SK-N-SH treated with all-trans-retinoic acid at 6 μM for 48 hours (cell line): ENCODE measurements at regions not wholly inside any gene's neighbourhood (a gene's known extent, or its start where the extent isn't known, plus 50 kb on each side); places are given as distances from the start of the nearest gene placed in this dataset.
A peak's percentile ranks its signal among the peaks of the same experiment; 100 is the strongest.
"Not testable (repeated sequence)": the region's sequence is repeated elsewhere in the genome, so short reads cannot be mapped to it uniquely, and the experiment has no call there.

ENCODE experiments used
- ATAC-seq: fragments of 200-7000 bp; cut with Tn5 transposase; 3 replicates; pipeline ENCODE4 v1.9.1; 2020; ENCODE audit warnings: mild to moderate bottlenecking, moderate library complexity
- ZNF70 ChIP-seq: fragments of 450-650 bp; formaldehyde crosslinking; IDR thresholded peaks from 2 replicates; pipeline ENCODE4 v1.5.0; 2020; ENCODE audit warnings: mild to moderate bottlenecking, moderate library complexity

DNA sequence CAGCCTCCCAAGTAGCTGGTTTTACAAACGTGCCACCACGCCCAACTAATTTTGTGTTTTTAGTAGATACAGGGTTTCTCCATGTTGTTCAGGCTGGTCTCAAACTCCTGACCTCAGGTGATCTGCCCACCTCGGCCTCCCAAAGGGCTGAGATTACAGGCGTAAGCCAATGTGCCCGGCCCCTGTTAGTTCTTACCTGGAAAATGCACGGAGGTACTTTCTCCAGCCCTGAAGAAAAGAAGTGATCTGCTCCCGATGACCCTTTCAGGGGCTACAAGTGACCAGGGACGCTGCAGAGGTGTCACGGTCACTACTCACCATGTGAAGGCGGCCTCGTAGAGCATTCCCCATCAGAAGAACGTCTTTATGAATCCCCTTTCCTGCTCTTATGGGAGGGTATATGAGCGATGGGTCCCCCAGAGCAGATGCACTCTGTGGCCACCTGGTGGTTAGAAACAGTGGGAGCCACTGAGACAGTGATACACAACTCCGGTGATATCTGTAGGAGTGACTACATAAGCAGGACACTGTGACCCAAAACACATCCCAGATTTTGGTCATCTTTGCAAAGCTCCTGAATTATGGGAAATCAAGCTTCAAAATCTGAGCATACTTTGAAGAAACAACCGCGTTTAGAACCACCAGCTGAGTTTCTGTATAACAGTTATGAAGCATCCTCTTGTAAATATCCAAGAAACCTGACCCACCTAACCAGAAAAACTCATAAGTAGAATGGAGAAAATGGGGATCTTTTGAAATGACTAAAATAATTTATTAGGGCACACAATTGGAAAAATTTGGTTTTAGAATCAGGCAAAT, 102.7 kb upstream of the NBPF11 start:
- TF ChIP-seq ZNF70 (CRISPR knock-in tag): peak; percentile 90
- TF ChIP-seq, all 23 proteins: peak for 1; not testable (repeated sequence) for 22
- peak; percentile 85 for ATAC-seq

DNA sequence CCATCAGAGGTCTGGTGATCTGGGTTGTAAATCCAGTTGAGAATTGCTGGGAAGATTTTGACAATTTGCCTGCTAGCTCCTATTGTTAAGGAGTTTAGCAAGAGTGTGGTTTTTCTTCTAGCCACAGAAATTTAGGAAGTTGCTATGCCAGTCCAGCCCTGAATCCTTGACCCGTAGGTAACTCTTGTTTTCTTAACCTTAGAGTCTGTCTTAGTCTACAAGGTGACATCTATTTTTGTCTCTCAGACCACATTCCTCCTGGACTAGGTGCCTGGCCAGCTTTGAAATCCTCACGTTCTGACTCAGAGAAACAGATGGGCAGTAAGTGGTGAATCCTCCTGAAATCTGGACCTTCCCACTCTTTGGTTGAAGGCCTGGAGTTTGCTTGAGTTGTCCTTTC, 101.7 kb upstream of the NBPF11 start:
- not testable (repeated sequence) for ATAC-seq

DNA sequence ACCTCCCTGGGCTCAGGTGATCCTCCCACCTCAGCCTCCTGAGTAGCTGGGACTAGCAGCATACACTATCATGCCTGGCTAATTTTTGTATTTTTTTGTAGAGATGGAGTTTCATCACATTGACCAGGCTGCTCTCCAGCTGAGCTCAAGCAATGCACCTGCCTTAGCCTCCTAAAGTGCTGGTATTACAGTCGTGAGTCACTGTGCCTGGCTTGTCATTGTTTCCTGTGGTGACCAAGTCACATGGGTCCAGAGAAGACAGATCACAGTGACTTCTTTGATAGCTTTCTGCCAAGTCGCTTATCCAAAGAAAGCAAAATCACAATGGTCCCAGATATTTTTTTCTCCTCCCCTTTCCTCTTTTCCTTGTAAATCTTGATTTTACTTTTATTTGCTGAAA, 96.7 kb upstream of the NBPF11 start:
- ATAC-seq: not testable (repeated sequence)

DNA sequence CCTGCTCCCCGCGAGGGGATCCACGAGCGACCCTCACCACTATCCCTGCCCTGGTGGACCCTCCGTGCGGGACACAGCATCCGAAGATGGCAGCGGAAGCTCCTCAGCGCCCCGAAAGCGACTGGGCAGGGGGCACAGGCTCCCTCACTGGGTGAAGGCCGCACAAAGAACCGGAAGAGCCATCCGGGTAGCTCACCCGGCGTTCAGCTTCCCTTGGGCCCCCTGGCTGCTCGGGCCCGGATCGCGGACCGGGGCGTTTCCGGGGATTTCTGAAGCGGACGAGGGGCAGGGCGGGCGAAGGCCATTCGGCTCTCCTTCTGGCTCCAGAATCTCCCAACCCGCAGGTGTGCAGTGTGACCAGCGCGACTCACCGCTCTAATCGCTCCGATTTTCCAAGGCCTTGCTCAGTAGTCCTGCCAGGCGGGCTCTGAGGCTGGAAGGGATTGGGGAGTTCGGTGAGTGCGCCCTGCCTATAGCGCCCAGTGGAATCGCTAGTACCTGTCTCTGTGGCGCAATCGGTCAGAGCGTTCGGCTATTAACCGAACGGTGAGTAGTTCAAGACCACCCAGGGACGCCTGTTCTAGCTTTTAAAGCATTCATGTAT, 94.3 kb upstream of the NBPF11 start:
- ATAC-seq: not testable (repeated sequence)

DNA sequence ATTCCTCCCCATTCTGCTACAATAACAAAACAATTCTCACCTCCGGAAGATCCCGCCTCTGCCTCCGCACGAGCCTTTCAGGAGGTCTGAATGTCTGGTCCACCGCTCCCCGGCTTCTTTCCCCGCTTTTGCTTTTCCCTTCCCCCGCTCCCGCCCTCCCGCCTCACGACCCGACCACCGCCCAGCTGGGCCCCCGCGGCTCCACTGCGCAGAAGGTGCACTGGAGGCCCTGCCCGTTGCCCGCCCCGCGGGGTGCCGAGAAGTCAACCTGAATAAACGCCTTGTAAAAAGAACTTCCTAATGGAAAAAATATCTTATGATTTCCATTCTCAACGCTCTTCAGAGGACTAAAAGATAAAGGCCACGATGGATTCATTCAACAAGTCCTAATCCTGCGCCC, 93.8 kb upstream of the NBPF11 start:
- ATAC-seq: not testable (repeated sequence)

- not testable (repeated sequence) for ATAC-seq
Measured at GRCh38 chr1:148245443-148245842, 93.4 kb upstream of the NBPF11 start.

DNA sequence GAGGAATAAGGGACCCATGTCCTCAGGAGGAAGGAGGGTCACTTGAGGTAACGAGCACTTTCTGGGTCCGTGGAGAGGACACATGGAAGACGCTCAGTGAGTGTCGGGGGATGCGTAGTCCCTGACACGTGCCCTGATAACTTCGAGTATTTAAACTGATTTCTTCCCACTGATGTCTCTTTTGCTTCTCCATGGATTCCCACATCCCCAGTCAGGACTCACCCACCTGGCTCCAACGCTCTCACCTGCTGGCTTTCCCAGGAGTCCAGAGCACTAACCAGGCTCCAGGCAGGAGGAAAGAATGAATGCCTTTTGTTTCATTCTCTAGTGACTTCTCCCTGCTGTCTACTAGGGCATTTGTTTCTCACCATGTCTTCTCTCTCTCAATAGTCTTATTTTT, 81.2 kb upstream of the NBPF11 start:
- ATAC-seq: not testable (repeated sequence)

GRCh38 chr1:148228846-148229245, 76.8 kb upstream of the NBPF11 start:
- not testable (repeated sequence) for ATAC-seq

DNA sequence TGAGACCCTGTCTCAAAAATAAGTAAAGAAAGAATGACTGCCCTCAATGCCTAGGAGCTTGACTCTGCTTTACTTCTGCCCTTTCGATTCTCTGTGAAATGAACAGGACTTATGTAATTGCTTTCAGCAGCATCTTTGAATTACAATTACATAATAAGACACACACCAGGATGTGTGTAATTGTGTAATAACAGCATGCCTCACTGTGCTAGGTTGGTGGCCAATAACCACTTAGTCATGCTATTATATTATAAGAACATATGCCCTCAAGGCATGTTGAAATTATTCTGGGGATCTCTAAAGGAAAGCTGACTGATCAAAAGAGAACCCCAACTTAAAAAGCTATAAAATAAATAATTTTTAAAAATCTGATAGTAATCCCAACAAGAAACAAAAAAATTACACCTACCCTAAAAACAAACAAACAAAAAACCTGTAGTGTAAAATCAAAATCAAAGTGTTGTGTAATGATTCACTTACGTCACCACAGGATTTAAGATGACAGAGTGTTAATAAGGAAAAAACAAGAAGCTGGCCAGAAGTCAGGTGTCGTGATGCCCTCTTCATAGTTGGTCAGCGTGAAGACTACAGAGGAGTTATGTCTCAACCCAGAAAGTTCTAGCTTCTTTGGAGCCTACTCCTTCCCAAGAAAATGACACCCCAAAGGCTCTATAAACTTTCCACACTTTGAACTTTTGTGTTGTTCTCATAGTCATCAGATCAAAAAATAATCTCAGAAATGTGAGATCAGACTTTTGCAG, 70.5 kb upstream of the NBPF11 start:
- ATAC-seq: not testable (repeated sequence)

DNA sequence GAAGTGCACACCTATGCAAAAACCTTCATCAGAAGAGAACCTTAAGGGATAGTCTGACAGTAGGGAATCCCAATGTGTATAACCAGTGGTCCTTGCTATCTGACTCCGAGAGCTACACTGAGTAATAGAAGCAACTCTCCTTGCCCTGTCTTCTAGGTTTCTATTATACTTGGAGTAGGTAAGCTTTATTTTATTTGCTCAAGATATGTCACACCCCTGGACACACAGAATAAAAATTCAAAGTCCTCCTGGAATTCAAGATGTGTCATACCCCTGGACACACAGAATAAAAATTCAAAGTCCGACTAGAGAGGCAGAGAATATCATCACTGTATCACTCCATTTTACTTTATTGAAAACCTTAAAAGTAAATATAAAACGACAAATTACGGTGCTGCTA, 69.5 kb upstream of the NBPF11 start:
- not testable (repeated sequence) for ATAC-seq

DNA sequence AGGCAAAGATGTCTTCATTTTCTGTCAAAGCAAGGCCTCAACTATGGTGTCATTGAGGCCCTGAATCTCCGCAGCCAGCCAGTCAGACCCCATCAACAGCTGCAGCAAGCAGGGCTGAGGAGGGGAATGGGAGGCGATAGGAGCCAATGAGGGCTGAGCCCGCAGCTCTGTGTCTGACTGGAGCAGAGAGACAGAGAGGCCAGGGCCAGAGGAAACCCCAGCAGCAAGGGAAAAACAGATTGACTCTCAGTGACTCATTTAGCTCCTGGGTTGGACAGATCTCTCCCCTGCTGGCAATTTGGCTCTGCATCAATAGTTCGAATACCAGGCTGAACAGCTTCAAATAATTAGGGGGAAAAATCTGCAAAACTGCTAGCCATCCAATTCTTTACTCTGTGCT, 67.1 kb upstream of the NBPF11 start:
- ATAC-seq: 0 out of 3 replicates have a peak, but pooled peaks have one; percentile 19

- not testable (repeated sequence) for ATAC-seq
Measured at GRCh38 chr1:148211191-148211590, 59.1 kb upstream of the NBPF11 start.

DNA sequence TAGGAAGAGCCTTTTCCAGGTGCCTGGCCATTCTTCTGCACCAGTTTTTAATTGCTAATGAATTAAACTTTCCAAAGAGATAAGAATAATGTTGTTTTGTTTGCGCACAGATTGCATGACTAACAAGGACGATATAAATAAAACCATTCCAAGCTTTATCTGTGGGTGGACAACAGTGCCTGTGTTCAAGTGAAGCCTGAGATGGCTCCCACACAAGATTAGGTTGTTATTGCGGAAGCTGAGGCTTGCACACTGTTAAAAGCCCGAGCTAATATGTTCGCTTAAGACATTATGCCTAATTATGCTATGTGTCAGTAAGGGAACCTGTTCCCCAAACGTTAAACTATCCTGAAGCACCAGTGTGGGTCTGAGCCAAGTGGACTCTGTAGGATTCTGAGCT, 58.5 kb upstream of the NBPF11 start:
- not testable (repeated sequence) for ATAC-seq

DNA sequence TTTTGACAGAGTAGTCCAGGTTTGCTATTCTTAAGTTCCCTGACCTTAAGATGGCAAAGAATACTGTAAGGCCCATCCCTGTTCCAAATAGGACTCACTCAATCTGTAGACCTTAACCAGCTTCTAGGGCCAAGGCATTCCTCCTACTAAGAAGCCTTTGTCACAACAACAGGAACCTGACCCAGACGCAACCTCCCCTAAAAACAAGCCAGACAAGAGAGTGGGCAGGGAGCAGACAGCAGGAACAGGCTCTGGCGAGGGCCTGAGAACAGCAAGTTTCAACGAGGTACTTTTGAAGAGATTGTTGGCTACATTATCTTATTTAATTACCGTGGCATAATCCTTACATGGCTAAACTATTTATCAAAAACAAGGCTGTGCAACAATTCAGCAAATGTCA, 58.1 kb upstream of the NBPF11 start:
- ATAC-seq: not testable (repeated sequence)

- not testable (repeated sequence) for ATAC-seq
Measured at GRCh38 chr1:148202013-148202412, 49.9 kb upstream of the NBPF11 start.
